HG02763 (cell line): ENCODE measurements at regions not wholly inside any gene's neighbourhood (a gene's known extent, or its start where the extent isn't known, plus 50 kb on each side); places are given as distances from the start of the nearest gene placed in this dataset.
"Not testable (repeated sequence)": the region's sequence is repeated elsewhere in the genome, so short reads cannot be mapped to it uniquely, and the experiment has no call there.

Experiments
- ATAC-seq: cut with Tn5 transposase; IDR thresholded peaks from one replicate; pipeline ENCODE4 v1.9.1; 2021; ENCODE audit warnings: mild to moderate bottlenecking, moderate library complexity; ENCODE audit not compliant: unreplicated experiment

- ATAC-seq, result no peak
Observed at GRCh38 chr20:11467436-11467835, 450.3 kb upstream of the BTBD3 start.

DNA sequence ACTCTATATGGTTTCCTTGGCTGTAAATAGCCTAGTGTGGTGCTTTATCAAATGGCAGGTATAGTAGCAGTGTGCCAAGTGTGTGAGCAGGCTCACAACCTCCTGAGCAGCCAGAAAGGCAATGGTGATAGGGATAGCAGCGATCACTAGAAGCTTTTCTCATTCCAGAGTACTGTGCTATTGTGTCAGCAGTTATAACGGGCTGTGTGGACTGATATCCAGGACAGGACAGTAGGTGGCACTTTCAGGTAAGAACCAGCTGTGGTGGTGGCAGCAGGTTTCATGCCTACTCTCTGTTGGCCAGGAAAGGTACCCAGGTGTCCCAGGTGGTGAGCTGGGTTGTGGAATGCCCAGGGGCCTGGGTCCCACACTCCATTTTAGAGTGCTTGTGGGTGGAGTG lies 448.8 kb upstream of the BTBD3 start:
- ATAC-seq, result no peak

DNA sequence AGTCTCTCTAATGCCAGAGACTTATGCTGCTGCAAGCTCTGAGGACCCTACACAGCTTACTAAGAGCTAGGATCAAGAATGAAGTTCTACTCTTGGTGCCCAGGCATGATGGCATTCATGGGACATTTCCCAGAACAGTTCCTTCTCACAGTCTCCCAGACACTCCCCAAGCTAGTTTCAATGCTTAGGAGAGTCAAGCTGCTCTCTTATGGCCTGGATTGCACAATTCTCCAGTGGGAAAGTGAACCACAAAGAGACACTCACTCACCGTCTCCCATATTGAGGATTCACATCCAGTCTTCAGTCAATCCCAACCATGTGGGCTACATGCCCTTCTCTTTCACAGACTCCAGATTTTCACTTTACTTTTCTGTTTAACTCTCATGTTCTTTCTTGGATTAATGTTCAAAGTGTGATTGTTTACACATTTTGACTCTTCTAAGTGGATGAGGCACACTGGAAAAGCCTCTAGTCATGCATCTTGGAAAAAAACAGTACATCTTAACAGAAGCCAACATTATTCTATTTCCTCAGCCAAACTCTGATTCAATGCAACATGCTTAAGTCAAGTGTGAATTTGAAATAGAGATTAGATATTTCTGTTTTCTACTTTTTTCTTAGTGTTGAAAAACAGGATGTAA lies 447.8 kb upstream of the BTBD3 start:
- no peak for ATAC-seq

- no peak for ATAC-seq
Observed at GRCh38 chr20:11473983-11474382, 443.7 kb upstream of the BTBD3 start.

- no peak for ATAC-seq
Observed at GRCh38 chr20:11483697-11484096, 434.0 kb upstream of the BTBD3 start.

- ATAC-seq, result no peak
Observed at GRCh38 chr20:11484479-11484878, 433.2 kb upstream of the BTBD3 start.

DNA sequence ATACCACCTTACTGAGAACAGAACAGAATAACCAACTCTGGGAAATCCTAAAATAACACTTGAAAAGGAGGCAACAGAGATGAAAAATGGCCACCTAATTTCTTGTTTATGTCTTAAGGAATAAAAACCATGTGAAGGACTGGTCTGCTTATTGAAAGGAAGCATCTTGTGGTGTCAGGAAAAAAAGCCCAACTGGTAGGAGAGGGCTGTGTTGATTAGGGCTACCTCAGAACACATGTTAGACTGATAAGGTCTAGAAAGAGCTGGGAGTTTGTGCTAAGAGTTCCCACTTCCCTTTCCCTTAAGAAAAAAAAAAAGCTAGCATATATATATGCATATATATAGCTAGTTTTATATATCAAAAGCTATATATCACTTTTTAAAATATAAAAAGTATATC lies 425.3 kb upstream of the BTBD3 start:
- no peak for ATAC-seq

DNA sequence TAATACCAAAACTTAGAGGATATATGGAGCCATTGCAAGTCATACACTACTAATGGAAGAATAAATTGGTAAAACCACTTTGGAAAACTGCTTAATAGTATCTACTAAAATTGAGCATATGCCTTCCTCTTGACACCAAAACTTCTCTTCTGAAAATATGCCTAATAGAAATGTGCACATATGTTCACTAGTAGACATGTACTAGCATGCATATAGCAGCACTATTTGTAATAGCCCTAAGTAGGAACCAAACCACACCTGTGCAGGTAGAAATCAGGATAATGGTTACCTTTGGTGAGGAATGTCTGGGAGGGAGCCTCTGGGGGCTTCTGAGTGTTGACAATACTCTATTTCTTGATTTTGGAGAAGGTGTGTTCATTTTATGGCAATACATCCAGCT lies 424.8 kb upstream of the BTBD3 start:
- ATAC-seq, result no peak

DNA sequence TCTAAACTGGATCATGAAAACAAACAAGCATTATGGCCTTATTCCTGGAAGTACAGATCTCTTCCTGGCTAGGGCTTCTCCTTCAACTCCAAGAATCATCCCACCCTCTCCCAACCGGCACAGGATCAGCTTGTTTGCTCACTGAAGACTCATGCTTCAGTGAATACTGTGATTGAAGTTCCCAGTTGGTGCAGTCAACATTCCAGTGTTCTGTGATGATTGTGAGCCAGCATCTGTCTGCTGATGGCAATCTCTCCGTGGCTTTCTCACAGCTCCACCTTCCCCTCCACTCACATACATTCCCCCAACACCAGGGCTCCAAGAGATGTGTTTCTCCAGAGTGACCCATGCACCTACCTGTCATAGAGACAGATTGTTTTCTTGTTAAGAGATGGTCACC lies 421.3 kb upstream of the BTBD3 start:
- ATAC-seq, result no peak

- no peak for ATAC-seq
Observed at GRCh38 chr20:11497545-11497944, 420.1 kb upstream of the BTBD3 start.

GRCh38 chr20:11499101-11499634 lies 418.5 kb upstream of the BTBD3 start:
- no peak for ATAC-seq

- no peak for ATAC-seq
Observed at GRCh38 chr20:11502061-11502460, 415.6 kb upstream of the BTBD3 start.

GRCh38 chr20:11502671-11503070 lies 415.0 kb upstream of the BTBD3 start:
- no peak for ATAC-seq

DNA sequence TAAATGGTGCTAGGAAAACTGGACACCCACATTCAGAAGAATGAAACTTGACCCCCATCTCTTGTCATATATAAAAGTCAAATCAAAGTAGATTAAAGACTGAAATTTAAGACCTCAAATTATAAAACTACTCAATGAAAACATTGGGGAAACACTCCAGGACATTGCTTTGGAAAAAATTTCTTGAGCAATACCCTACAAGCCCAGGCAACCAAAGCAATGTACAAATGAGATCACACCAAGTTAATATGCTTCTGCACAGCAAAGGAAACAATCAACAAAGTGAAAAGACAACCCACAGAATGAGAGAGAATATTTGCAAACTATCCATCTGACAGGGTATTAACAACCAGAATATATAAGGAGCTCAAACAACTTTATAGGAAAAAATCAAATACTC lies 407.9 kb upstream of the BTBD3 start:
- no peak for ATAC-seq

DNA sequence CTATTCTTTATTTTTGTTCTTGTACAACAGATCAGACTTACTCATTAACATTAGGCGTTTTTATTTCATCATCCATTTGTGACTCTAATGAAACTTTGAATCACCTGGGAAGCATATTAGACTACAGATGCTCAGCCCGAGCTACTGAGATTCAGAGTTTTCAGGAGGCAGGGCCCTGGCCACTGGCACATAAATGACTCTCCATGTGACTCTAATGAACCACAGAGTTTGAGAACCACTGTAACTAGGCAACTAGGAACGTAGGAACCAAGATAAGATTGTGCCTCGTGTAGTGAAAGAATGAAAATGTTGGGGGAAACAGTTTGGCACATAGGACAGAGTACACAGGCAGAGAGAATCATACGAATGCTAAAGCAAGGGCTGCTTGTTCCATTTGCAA lies 405.9 kb upstream of the BTBD3 start:
- ATAC-seq, result no peak

GRCh38 chr20:11513241-11513745 lies 404.4 kb upstream of the BTBD3 start:
- not testable (repeated sequence) for ATAC-seq

DNA sequence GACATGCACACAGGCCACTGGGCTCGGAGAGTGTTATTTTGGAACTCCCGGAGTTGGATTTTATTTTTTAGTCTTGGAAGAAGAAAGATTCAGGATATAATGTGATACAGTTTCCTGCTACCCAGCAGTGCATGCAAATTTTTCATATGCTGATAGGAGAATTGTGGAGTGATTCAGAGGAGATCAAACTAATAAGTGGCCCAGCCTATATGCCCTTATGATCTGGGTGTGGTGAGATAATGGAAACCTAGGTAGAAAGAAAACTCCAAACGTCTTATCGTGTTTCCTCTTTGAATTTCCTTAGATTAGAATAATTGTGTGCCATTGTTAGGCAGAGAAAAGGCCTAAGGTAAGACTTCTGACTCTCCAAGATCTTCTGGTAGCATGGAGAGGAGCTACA lies 401.2 kb upstream of the BTBD3 start:
- ATAC-seq, result no peak

GRCh38 chr20:11520596-11520995 lies 397.1 kb upstream of the BTBD3 start:
- ATAC-seq, result no peak

- ATAC-seq, result no peak
Observed at GRCh38 chr20:11521476-11522365, 396.0 kb upstream of the BTBD3 start.

GRCh38 chr20:11522366-11522741 lies 395.3 kb upstream of the BTBD3 start:
- ATAC-seq, result no peak

GRCh38 chr20:11529047-11529446 lies 388.6 kb upstream of the BTBD3 start:
- no peak for ATAC-seq

DNA sequence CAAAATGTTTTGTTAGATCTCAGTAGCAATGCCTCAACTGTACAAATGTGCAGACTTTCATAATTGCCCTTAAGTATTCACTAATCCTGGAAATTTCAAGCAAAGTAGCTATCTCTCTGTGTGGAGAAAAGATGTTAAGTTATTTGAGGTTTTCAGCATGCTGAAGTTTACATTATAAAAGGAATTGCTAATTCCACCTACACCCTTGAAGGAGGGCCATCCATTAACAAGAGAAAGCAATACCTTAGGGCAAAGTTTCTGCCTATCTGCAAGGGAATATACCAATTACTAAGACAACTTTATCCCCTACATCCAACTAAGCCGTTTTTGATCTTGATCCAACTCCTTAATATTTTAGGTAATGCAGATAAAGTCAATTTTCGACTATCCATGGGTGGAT lies 380.7 kb upstream of the BTBD3 start:
- no peak for ATAC-seq
